Endodermal cell (in vitro differentiated cells): ENCODE measurements at regions not wholly inside any gene's neighbourhood (a gene's known extent, or its start where the extent isn't known, plus 50 kb on each side); places are given as distances from the start of the nearest gene placed in this dataset.

Source experiments
- DNase-seq: peaks from one replicate; pipeline ENCODE4 v3.0.0-alpha.2; 2017
- H3K27ac ChIP-seq: 2 replicates; pipeline ENCODE4 v1.5.1; 2013; ENCODE audit warnings: mild to moderate bottlenecking, low read depth, low read length, moderate library complexity
- H3K27me3 ChIP-seq: 2 replicates; pipeline ENCODE4 v1.6.1; 2013; ENCODE audit warnings: mild to moderate bottlenecking, low read length, moderate library complexity; ENCODE audit not compliant: insufficient read depth, control insufficient read depth, poor library complexity, severe bottlenecking
- H3K36me3 ChIP-seq: 2 replicates; pipeline ENCODE4 v1.7.0; 2013; ENCODE audit warnings: mild to moderate bottlenecking, low read length, moderate library complexity; ENCODE audit not compliant: control insufficient read depth, insufficient read depth
- H3K4me1 ChIP-seq: one replicate; pipeline ENCODE4 v1.7.0; 2013; ENCODE audit warnings: low read length; ENCODE audit not compliant: control insufficient read depth, insufficient read depth
- H3K4me3 ChIP-seq: 2 replicates; pipeline ENCODE4 v1.5.1; 2013; ENCODE audit warnings: mild to moderate bottlenecking, low read length, moderate library complexity
- H3K9ac ChIP-seq: 2 replicates; pipeline ENCODE4 v1.6.1; 2013; ENCODE audit warnings: mild to moderate bottlenecking, low read length, moderate library complexity; ENCODE audit not compliant: poor library complexity, severe bottlenecking; ENCODE audit errors: extremely low read depth
- H3K9me3 ChIP-seq: 2 replicates; pipeline ENCODE4 v1.6.1; 2013; ENCODE audit warnings: mild to moderate bottlenecking, low read length, moderate library complexity; ENCODE audit not compliant: control insufficient read depth
- H3K27ac Mint-ChIP-seq: 2 replicates; pipeline ENCODE4 v1.8.0; 2020; ENCODE audit warnings: mixed read lengths
- H3K27me3 Mint-ChIP-seq: 2 replicates; pipeline ENCODE4 v1.8.0; 2021; ENCODE audit warnings: mild to moderate bottlenecking, mixed read lengths; ENCODE audit not compliant: insufficient read depth
- H3K36me3 Mint-ChIP-seq: 2 replicates; pipeline ENCODE4 v1.8.0; 2020; ENCODE audit warnings: low read depth, mixed read lengths
- H3K4me1 Mint-ChIP-seq: 2 replicates; pipeline ENCODE4 v1.8.0; 2020; ENCODE audit warnings: mixed read lengths
- H3K4me3 Mint-ChIP-seq: 2 replicates; pipeline ENCODE4 v1.8.0; 2020; ENCODE audit warnings: mild to moderate bottlenecking, moderate library complexity, mixed read lengths
- H3K9me3 Mint-ChIP-seq: 2 replicates; pipeline ENCODE4 v1.8.0; 2020; ENCODE audit warnings: mild to moderate bottlenecking, mixed read lengths
- CTCF ChIP-seq: fragments of 200-600 bp; sonication (generic); conservative IDR thresholded peaks from 2 replicates; pipeline ENCODE4 v1.5.0; 2021; ENCODE audit warnings: antibody characterized with exemption, mild to moderate bottlenecking
- WGBS, 2 experiments: methylation state at CpG; one replicate each; pipeline versions ENCODE4 v1.1.5 to v1.1.7; 2013; ENCODE audit warnings: missing lambda C conversion rate in 2 of 2, mixed read lengths in 1 of 2; ENCODE audit not compliant: insufficient coverage in 1 of 2, insufficient read length in 1 of 2; 5-methylcytosine and 5-hydroxymethylcytosine counted together

GRCh38 chr13:44887515-44887914 lies 101.8 kb downstream of the NUFIP1 start:
- no peaks in the 10 kb centered on the region for H3K9me3 ChIP-seq
- no peak for TF ChIP-seq CTCF
- no peak overlapping the region for H3K9ac ChIP-seq
- Mint-ChIP-seq H3K9me3 (no peaks in the 10 kb centered on the region), H3K4me1 (peaks cover 2% of the 10 kb centered on the region), H3K27me3 (no peaks in the 10 kb centered on the region), H3K4me3 (no peak overlapping the region), H3K27ac (no peak overlapping the region), H3K36me3 (no peaks in the 10 kb centered on the region)
- no peaks in the 10 kb centered on the region for H3K27me3 ChIP-seq
- no peak overlapping the region for H3K4me3 ChIP-seq
- no peak for DNase-seq
- no peak overlapping the region for H3K27ac ChIP-seq
- no peaks in the 10 kb centered on the region for H3K36me3 ChIP-seq
- no peaks in the 10 kb centered on the region for H3K4me1 ChIP-seq
- 86 to 92% methylated on average over 1 to 2 of the region's 2 CpGs for WGBS, 2 experiments

DNA sequence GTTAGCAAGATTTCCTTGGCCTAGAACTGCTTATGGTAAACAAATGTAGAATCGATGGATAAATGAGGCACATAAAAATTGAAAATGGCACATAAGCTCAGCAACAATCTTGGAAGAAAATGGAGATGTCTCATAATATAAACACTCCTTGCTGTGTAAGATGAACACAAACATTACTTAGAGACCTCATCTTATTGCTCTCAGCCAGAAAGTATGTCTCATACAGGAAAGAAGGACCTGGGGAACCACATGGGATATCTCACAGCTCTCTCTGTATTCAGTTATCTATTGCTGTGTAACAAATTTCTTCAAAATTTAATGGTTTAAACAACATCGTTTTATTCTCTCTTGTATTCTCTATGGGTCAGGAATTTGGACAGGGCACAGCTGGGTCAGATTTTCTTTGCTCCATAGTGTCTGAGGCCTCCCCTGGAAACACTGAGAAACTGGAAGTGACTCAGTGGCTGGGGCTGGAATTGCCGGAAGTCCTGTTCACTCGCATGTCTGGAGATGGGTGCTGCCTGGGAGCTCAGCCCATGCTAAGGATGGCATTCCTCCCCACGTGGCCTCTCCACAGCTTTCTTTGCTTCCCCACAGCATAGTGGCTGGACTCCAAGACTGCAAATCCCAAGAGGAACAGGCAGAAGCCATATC lies 105.1 kb downstream of the NUFIP1 start:
- no peak for DNase-seq
- 87 to 88% methylated on average over 5 of the region's 5 CpGs for WGBS, 2 experiments
- Histone ChIP-seq H3K4me3 (no peak overlapping the region), H3K4me1 (no peaks in the 10 kb centered on the region), H3K27ac (no peak overlapping the region), H3K9me3 (no peaks in the 10 kb centered on the region), H3K36me3 (no peaks in the 10 kb centered on the region), H3K27me3 (no peaks in the 10 kb centered on the region), H3K9ac (no peak overlapping the region)
- Mint-ChIP-seq H3K9me3 (no peaks in the 10 kb centered on the region), H3K36me3 (no peaks in the 10 kb centered on the region), H3K4me1 (no peaks in the 10 kb centered on the region), H3K4me3 (no peak overlapping the region), H3K27ac (no peak overlapping the region), H3K27me3 (no peaks in the 10 kb centered on the region)
- no peak for TF ChIP-seq CTCF

DNA sequence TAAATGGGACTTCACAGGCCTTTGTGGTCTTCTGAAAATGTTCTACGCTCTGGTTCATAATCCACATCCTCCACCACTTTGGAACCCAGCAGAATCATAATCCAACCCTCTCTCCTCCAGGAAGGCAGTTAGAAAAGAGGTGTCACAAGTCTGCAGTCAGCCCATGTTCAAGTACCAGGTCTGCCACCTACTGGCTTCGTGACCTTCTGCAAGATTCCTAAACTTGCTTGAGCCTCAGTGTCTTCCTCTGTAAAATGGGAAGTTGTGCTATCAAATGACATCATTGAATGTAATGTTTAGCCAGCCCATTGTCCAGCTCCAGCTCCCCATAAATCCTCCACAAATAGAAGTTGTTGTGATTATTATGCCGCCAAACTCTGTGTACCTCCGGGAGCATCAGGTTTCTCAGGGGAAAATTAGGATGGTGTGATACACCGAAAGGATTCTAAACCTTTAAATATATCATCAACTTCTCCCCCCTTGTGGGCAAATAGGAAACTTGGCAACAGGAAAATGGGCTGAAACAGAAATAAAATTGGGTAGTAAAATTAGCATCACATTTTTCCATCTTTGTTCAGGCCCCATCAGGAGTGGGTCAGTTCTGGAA lies 109.7 kb downstream of the NUFIP1 start:
- Histone ChIP-seq H3K9me3 (peaks cover 6% of the 10 kb centered on the region), H3K36me3 (no peaks in the 10 kb centered on the region), H3K4me3 (no peak overlapping the region), H3K27ac (no peak overlapping the region), H3K9ac (no peak overlapping the region), H3K27me3 (no peaks in the 10 kb centered on the region), H3K4me1 (no peaks in the 10 kb centered on the region)
- DNase-seq, result peak; percentile 58
- Mint-ChIP-seq H3K4me1 (no peaks in the 10 kb centered on the region), H3K36me3 (no peaks in the 10 kb centered on the region), H3K27ac (no peak overlapping the region), H3K4me3 (no peak overlapping the region), H3K9me3 (peaks cover 9% of the 10 kb centered on the region), H3K27me3 (no peaks in the 10 kb centered on the region)
- 63 to 84% methylated on average over 1 to 2 of the region's 5 CpGs for WGBS, 2 experiments
- TF ChIP-seq CTCF, result peak; percentile 70
